ENCODE measurements at regions not wholly inside any gene's neighbourhood (a gene's known extent, or its start where the extent isn't known, plus 50 kb on each side); places are given as distances from the start of the nearest gene placed in this dataset.

- TF ChIP-seq CTCF (IDR thresholded peaks at IDR 0.05) (no peak), POLR2A (IDR thresholded peaks at IDR 0.05) (no peak)
Observed at GRCh38 chr9:19615036-19615624, 173.7 kb downstream of the SLC24A2 start.

Measured in Peyer's patch (tissue), 4 donors.